H1 (cell line): ENCODE measurements at regions not wholly inside any gene's neighbourhood (a gene's known extent, or its start where the extent isn't known, plus 50 kb on each side); places are given as distances from the start of the nearest gene placed in this dataset.

Experiments
- EP300 ChIP-seq, 2 experiments: IDR thresholded peaks; 1 replicate in 1 of 2; 2 replicates in 1 of 2; pipeline ENCODE4 v1.6.1; 2011 to 2012; ENCODE audit warnings: low read depth in 2 of 2, low read length in 2 of 2, mild to moderate bottlenecking in 2 of 2, borderline replicate concordance in 1 of 2, inconsistent platforms in 1 of 2, moderate library complexity in 1 of 2
- JUND ChIP-seq: IDR thresholded peaks from 2 replicates; pipeline ENCODE4 v1.6.1; 2011; ENCODE audit warnings: mild to moderate bottlenecking, improper control_type of control experiment, low read length
- SP1 ChIP-seq: IDR thresholded peaks from 2 replicates; pipeline ENCODE4 v1.6.1; 2011; ENCODE audit warnings: low read depth, low read length

- no peak for TF ChIP-seq EP300 (IDR thresholded peaks at IDR 0.05; ENCODE audit: borderline replicate concordance in 1 of 2, low read depth in 2 of 2, low read length in 2 of 2)
- TF ChIP-seq SP1, result no peak
- no peak for TF ChIP-seq JUND
Observed at GRCh38 chr2:181123798-181124231, 143.4 kb downstream of the UBE2E3 start.
